Lower lobe of right lung (tissue), 2 donors: ENCODE measurements at regions not wholly inside any gene's neighbourhood (a gene's known extent, or its start where the extent isn't known, plus 50 kb on each side); places are given as distances from the start of the nearest gene placed in this dataset.
A peak's percentile ranks its signal among the peaks of the same experiment; 100 is the strongest.

ENCODE experiments used
- ATAC-seq, 2 donors: fragments of 200-7000 bp; cut with Tn5 transposase; one replicate each; pipeline ENCODE4 v1.9.1; 2020 to 2022; ENCODE audit warnings: mild to moderate bottlenecking in 2 of 2, moderate library complexity in 2 of 2
- DNase-seq: peaks from one replicate; pipeline ENCODE4 v3.0.0-alpha.2; 2020
- H3K27ac ChIP-seq: fragments of 200-600 bp; one replicate; pipeline ENCODE4 v1.8.0; 2022
- H3K27me3 ChIP-seq: fragments of 200-600 bp; one replicate; pipeline ENCODE4 v1.8.0; 2022; ENCODE audit warnings: low read depth
- H3K36me3 ChIP-seq: fragments of 200-600 bp; one replicate; pipeline ENCODE4 v1.8.0; 2022; ENCODE audit warnings: mild to moderate bottlenecking
- H3K4me1 ChIP-seq: fragments of 200-600 bp; one replicate; pipeline ENCODE4 v1.8.0; 2022
- H3K4me3 ChIP-seq: fragments of 200-600 bp; one replicate; pipeline ENCODE4 v1.8.0; 2022; ENCODE audit warnings: mild to moderate bottlenecking
- H3K9me3 ChIP-seq: fragments of 200-600 bp; one replicate; pipeline ENCODE4 v1.8.0; 2022
- CTCF ChIP-seq: fragments of 200-600 bp; IDR thresholded peaks from one replicate; pipeline ENCODE4 v1.8.0; 2022; ENCODE audit warnings: antibody characterized with exemption, mild to moderate bottlenecking
- intact Hi-C: fragments of 100-400 bp; cut with DNase I; formaldehyde crosslinking; loops from one replicate; pipeline ENCODE4 v1.11.0; 2022
- donor health status: DM: no; HTN: yes; CAD: no; lungs with severe emphysema.

- no peak for TF ChIP-seq CTCF
- H3K9me3 ChIP-seq = no peaks in the 10 kb centered on the region
- peaks cover 8% of the 10 kb centered on the region for H3K4me1 ChIP-seq
- H3K4me3 ChIP-seq = no peak overlapping the region
- no peaks in the 10 kb centered on the region for H3K36me3 ChIP-seq
- peaks cover 30% of the 10 kb centered on the region for H3K27me3 ChIP-seq
- DNase-seq = no peak
- intact Hi-C loops = no loop called here
- H3K27ac ChIP-seq = no peak overlapping the region
- ATAC-seq = no peak
These were observed 185.8 kb downstream of the PHETA1 start for GRCh38 chr12:111183094-111183493.

GRCh38 chr12:111182382-111182781 lies 186.5 kb downstream of the PHETA1 start:
- no peak for TF ChIP-seq CTCF

GRCh38 chr12:111181143-111181726 lies 187.7 kb downstream of the PHETA1 start:
- Histone ChIP-seq H3K4me1 (peaks cover 8% of the 10 kb centered on the region), H3K9me3 (no peaks in the 10 kb centered on the region), H3K27me3 (peaks cover 37% of the 10 kb centered on the region), H3K4me3 (no peak overlapping the region), H3K36me3 (no peaks in the 10 kb centered on the region), H3K27ac (no peak overlapping the region)
- ATAC-seq = no peak
- no peak for TF ChIP-seq CTCF
- peak; percentile 70 for DNase-seq
- intact Hi-C loops = no loop called here

More at GRCh38 chr12:111182382-111182781, 186.5 kb downstream of the PHETA1 start:
- Histone ChIP-seq H3K4me1 (peaks cover 8% of the 10 kb centered on the region), H3K27ac (no peak overlapping the region), H3K36me3 (no peaks in the 10 kb centered on the region), H3K4me3 (no peak overlapping the region), H3K9me3 (no peaks in the 10 kb centered on the region), H3K27me3 (peaks cover 31% of the 10 kb centered on the region)
- intact Hi-C loops = no loop called here
- ATAC-seq (no peak), DNase-seq (no peak)

- H3K4me3 ChIP-seq = no peak overlapping the region
- TF ChIP-seq CTCF = no peak
- H3K27me3 ChIP-seq = peaks cover 37% of the 10 kb centered on the region
- intact Hi-C loops = no loop called here
- H3K36me3 ChIP-seq = no peaks in the 10 kb centered on the region
- H3K9me3 ChIP-seq = no peaks in the 10 kb centered on the region
- H3K4me1 ChIP-seq = peaks cover 8% of the 10 kb centered on the region
- no peak for DNase-seq
- no peak overlapping the region for H3K27ac ChIP-seq
- no peak for ATAC-seq
These were observed 188.3 kb downstream of the PHETA1 start for GRCh38 chr12:111180426-111181142.

GRCh38 chr12:111178181-111179081 lies 190.5 kb downstream of the PHETA1 start:
- TF ChIP-seq CTCF = no peak
- Histone ChIP-seq H3K4me3 (no peak overlapping the region), H3K27me3 (peaks cover 37% of the 10 kb centered on the region), H3K36me3 (no peaks in the 10 kb centered on the region), H3K9me3 (no peaks in the 10 kb centered on the region), H3K27ac (no peak overlapping the region), H3K4me1 (peaks cover 19% of the 10 kb centered on the region)
- intact Hi-C loops = no loop called here
- ATAC-seq = peak in 1 of 2 donors; percentile 36
- DNase-seq = no peak
